H9 (cell line): ENCODE measurements at regions not wholly inside any gene's neighbourhood (a gene's known extent, or its start where the extent isn't known, plus 50 kb on each side); places are given as distances from the start of the nearest gene placed in this dataset.

Experiments
- DNase-seq: peaks from one replicate; pipeline ENCODE4 v3.0.0-alpha.2; 2017
- H2AFZ ChIP-seq: one replicate; pipeline ENCODE4 v1.6.1; 2013; ENCODE audit warnings: mild to moderate bottlenecking, low read length, control low read depth, moderate library complexity
- H2AK5ac ChIP-seq: 2 replicates; pipeline ENCODE4 v1.6.1; 2013; ENCODE audit warnings: low read length, control low read depth, mixed read lengths; ENCODE audit not compliant: insufficient read length
- H2BK120ac ChIP-seq: one replicate; pipeline ENCODE4 v1.6.1; 2013; ENCODE audit warnings: low read depth, mild to moderate bottlenecking, low read length, control low read depth, inconsistent platforms; ENCODE audit not compliant: poor library complexity, severe bottlenecking
- H2BK12ac ChIP-seq: 2 replicates; pipeline ENCODE4 v1.6.1; 2013; ENCODE audit warnings: low read length, control low read depth, mixed read lengths, low read depth; ENCODE audit not compliant: insufficient read length
- H2BK15ac ChIP-seq: 2 replicates; pipeline ENCODE4 v1.6.1; 2013; ENCODE audit warnings: low read depth, low read length, control low read depth
- H2BK20ac ChIP-seq: one replicate; pipeline ENCODE4 v1.6.1; 2013; ENCODE audit warnings: low read depth, mild to moderate bottlenecking, low read length, control low read depth, inconsistent platforms; ENCODE audit not compliant: poor library complexity, severe bottlenecking
- H2BK5ac ChIP-seq: 2 replicates; pipeline ENCODE4 v1.6.1; 2013; ENCODE audit warnings: low read length, control low read depth, mixed read lengths; ENCODE audit not compliant: insufficient read length
- H3K14ac ChIP-seq: 2 replicates; pipeline ENCODE4 v1.6.1; 2013; ENCODE audit warnings: low read length, control low read depth; ENCODE audit not compliant: insufficient read depth
- H3K18ac ChIP-seq: 2 replicates; pipeline ENCODE4 v1.6.1; 2013; ENCODE audit warnings: low read depth, mild to moderate bottlenecking, mixed read lengths, low read length, control low read depth; ENCODE audit not compliant: insufficient read length
- H3K23ac ChIP-seq: 2 replicates; pipeline ENCODE4 v1.6.1; 2013; ENCODE audit warnings: low read length, control low read depth, mixed read lengths, low read depth; ENCODE audit not compliant: insufficient read length
- H3K23me2 ChIP-seq: 2 replicates; pipeline ENCODE4 v1.6.1; 2013; ENCODE audit warnings: low read depth, mild to moderate bottlenecking, mixed read lengths, low read length, control low read depth; ENCODE audit not compliant: insufficient read length, poor library complexity, severe bottlenecking
- H3K27ac ChIP-seq: 2 replicates; pipeline ENCODE4 v1.5.1; 2013; ENCODE audit warnings: low read length, control low read depth, mixed read lengths, low read depth; ENCODE audit not compliant: insufficient read length
- H3K27me3 ChIP-seq: 2 replicates; pipeline ENCODE4 v1.6.1; 2013; ENCODE audit warnings: low read length, control low read depth, inconsistent platforms; ENCODE audit not compliant: insufficient read depth
- H3K4ac ChIP-seq: 2 replicates; pipeline ENCODE4 v1.6.1; 2013; ENCODE audit warnings: low read depth, mild to moderate bottlenecking, control low read depth, inconsistent platforms, low read length, moderate library complexity
- H3K4me1 ChIP-seq: 2 replicates; pipeline ENCODE4 v1.6.1; 2013; ENCODE audit warnings: low read length, control low read depth, inconsistent platforms; ENCODE audit not compliant: insufficient read depth
- H3K4me2 ChIP-seq: 2 replicates; pipeline ENCODE4 v1.6.1; 2013; ENCODE audit warnings: low read length, control low read depth, mixed read lengths; ENCODE audit not compliant: insufficient read length, insufficient read depth
- H3K56ac ChIP-seq: 2 replicates; pipeline ENCODE4 v1.6.1; 2013; ENCODE audit warnings: low read depth, mild to moderate bottlenecking, mixed read lengths, low read length, control low read depth; ENCODE audit not compliant: insufficient read length
- H3K79me1 ChIP-seq: 2 replicates; pipeline ENCODE4 v1.6.1; 2013; ENCODE audit warnings: low read depth, mild to moderate bottlenecking, moderate library complexity, low read length, control low read depth, inconsistent platforms; ENCODE audit not compliant: insufficient read depth, poor library complexity, severe bottlenecking
- H3K79me2 ChIP-seq: 2 replicates; pipeline ENCODE4 v1.6.1; 2013; ENCODE audit warnings: low read length, control low read depth, inconsistent platforms; ENCODE audit not compliant: insufficient read depth
- H3K9ac ChIP-seq: 2 replicates; pipeline ENCODE4 v1.6.1; 2013; ENCODE audit warnings: low read length, control low read depth, mixed read lengths; ENCODE audit not compliant: insufficient read length; ENCODE audit errors: extremely low read depth
- H3K9me3 ChIP-seq: one replicate; pipeline ENCODE4 v1.6.1; 2013; ENCODE audit warnings: low read depth, low read length, inconsistent platforms; ENCODE audit not compliant: control insufficient read depth
- H3T11ph ChIP-seq: one replicate; pipeline ENCODE4 v1.6.1; 2013; ENCODE audit warnings: mild to moderate bottlenecking, low read length, control low read depth, inconsistent platforms
- H4K20me1 ChIP-seq: one replicate; pipeline ENCODE4 v1.6.1; 2013; ENCODE audit not compliant: control insufficient read depth, insufficient read length, insufficient read depth
- H4K5ac ChIP-seq: 2 replicates; pipeline ENCODE4 v1.6.1; 2013; ENCODE audit warnings: low read depth, mild to moderate bottlenecking, mixed read lengths, low read length, control low read depth; ENCODE audit not compliant: insufficient read length
- H4K8ac ChIP-seq: replicated peaks from 2 replicates; pipeline ENCODE4 v1.6.1; 2013; ENCODE audit warnings: low read length, control low read depth, mixed read lengths, low read depth; ENCODE audit not compliant: insufficient read length
- H4K91ac ChIP-seq: 2 replicates; pipeline ENCODE4 v1.6.1; 2013; ENCODE audit warnings: low read depth, mild to moderate bottlenecking, moderate library complexity, mixed read lengths, low read length, control low read depth; ENCODE audit not compliant: insufficient read length
- H3K27ac Mint-ChIP-seq, 3 experiments: 2 replicates in 2 of 3; 3 replicates in 1 of 3; pipeline ENCODE4 v1.8.0; 2020 to 2021; ENCODE audit warnings: mixed read lengths in 3 of 3, mild to moderate bottlenecking in 1 of 3, moderate library complexity in 1 of 3
- H3K27me3 Mint-ChIP-seq: 2 replicates; pipeline ENCODE4 v1.8.0; 2021; ENCODE audit warnings: low read depth, mild to moderate bottlenecking, moderate library complexity, mixed read lengths
- H3K36me3 Mint-ChIP-seq, 3 experiments: 2 replicates in 2 of 3; 3 replicates in 1 of 3; pipeline ENCODE4 v1.8.0; 2020 to 2021; ENCODE audit warnings: low read depth in 3 of 3, mixed read lengths in 3 of 3; ENCODE audit not compliant: insufficient read depth in 1 of 3
- H3K4me1 Mint-ChIP-seq, 2 experiments: 2 replicates each; pipeline ENCODE4 v1.8.0; 2020; ENCODE audit warnings: mixed read lengths in 2 of 2
- H3K4me3 Mint-ChIP-seq, 2 experiments: 2 replicates in 1 of 2; 3 replicates in 1 of 2; pipeline ENCODE4 v1.8.0; 2020 to 2021; ENCODE audit warnings: mild to moderate bottlenecking in 2 of 2, mixed read lengths in 2 of 2, moderate library complexity in 1 of 2
- H3K9me3 Mint-ChIP-seq, 2 experiments: 2 replicates in 1 of 2; 3 replicates in 1 of 2; pipeline ENCODE4 v1.8.0; 2020; ENCODE audit warnings: mild to moderate bottlenecking in 2 of 2, mixed read lengths in 2 of 2, moderate library complexity in 1 of 2
- CTCF ChIP-seq: fragments of 200-600 bp; sonication (generic); conservative IDR thresholded peaks from 3 replicates; pipeline ENCODE4 v1.8.0; 2021; ENCODE audit warnings: antibody characterized with exemption, mild to moderate bottlenecking
- WGBS: extraction: QIAGEN DNeasy Blood & Tissue Kit; methylation state at CpG from one replicate; pipeline ENCODE4 v1.1.7; 2013; ENCODE audit warnings: missing lambda C conversion rate, low lambda C conversion rate, mixed read lengths; ENCODE audit not compliant: insufficient read length; ENCODE audit errors: extremely low coverage; 5-methylcytosine and 5-hydroxymethylcytosine counted together

GRCh38 chr5:128881502-128882018 is 83.7 kb upstream of the SLC27A6 start:
- Histone ChIP-seq H3K4ac (no peak overlapping the region), H2BK15ac (no peak overlapping the region), H2BK120ac (no peak overlapping the region), H2AK5ac (no peak overlapping the region), H3K14ac (no peak overlapping the region), H4K8ac (no peak overlapping the region), H3K4me2 (no peak overlapping the region), H3K79me1 (no peaks in the 10 kb centered on the region), H2BK5ac (no peak overlapping the region), H3K56ac (no peak overlapping the region), H3K23ac (no peak overlapping the region), H2AFZ (no peak overlapping the region), H3K18ac (no peak overlapping the region), H3K79me2 (no peaks in the 10 kb centered on the region), H3K27me3 (no peaks in the 10 kb centered on the region), H4K20me1 (no peaks in the 10 kb centered on the region), H3K9me3 (no peaks in the 10 kb centered on the region), H4K91ac (no peak overlapping the region), H2BK20ac (no peak overlapping the region), H3K4me1 (peaks cover 5% of the 10 kb centered on the region), H3K27ac (no peak overlapping the region), H3K9ac (no peak overlapping the region), H3T11ph (no peak overlapping the region), H4K5ac (no peak overlapping the region), H3K23me2 (no peaks in the 10 kb centered on the region), H2BK12ac (no peak overlapping the region)
- WGBS = no CpG with 5 or more reads among the region's 4 CpGs
- Mint-ChIP-seq H3K4me3 (no peak overlapping the region), H3K9me3 (peaks cover 4 to 5% of the 10 kb centered on the region in 2 experiments; a peak in 2 of 5 replicates), H3K36me3 (no peaks in the 10 kb centered on the region), H3K27ac (no peak overlapping the region), H3K27me3 (no peaks in the 10 kb centered on the region), H3K4me1 (peaks cover 12 to 13% of the 10 kb centered on the region in 2 experiments)
- TF ChIP-seq CTCF = no peak
- no peak for DNase-seq
